GM12892 (cell line): ENCODE measurements at regions not wholly inside any gene's neighbourhood (a gene's known extent, or its start where the extent isn't known, plus 50 kb on each side); places are given as distances from the start of the nearest gene placed in this dataset.

ENCODE experiments used
- POLR2A ChIP-seq: IDR thresholded peaks from 2 replicates; pipeline ENCODE4 v1.6.1; 2011; ENCODE audit warnings: low read depth, low read length, control low read depth
- POLR2AphosphoS5 ChIP-seq: IDR thresholded peaks from 2 replicates; pipeline ENCODE4 v1.6.1; 2011; ENCODE audit warnings: low read depth, low read length, control low read depth
- TAF1 ChIP-seq: IDR thresholded peaks from 2 replicates; pipeline ENCODE4 v1.6.1; 2011; ENCODE audit warnings: low read depth, mild to moderate bottlenecking, control low read depth, low read length, borderline replicate concordance

- TF ChIP-seq POLR2A (no peak), TAF1 (no peak), POLR2AphosphoS5 (no peak)
Observed at GRCh38 chr19:29054886-29055675, 157.9 kb downstream of the UQCRFS1 start.
